NCI-H1105 (cell line): ENCODE measurements at regions not wholly inside any gene's neighbourhood (a gene's known extent, or its start where the extent isn't known, plus 50 kb on each side); places are given as distances from the start of the nearest gene placed in this dataset.

Experiments
- DNase-seq: peaks from one replicate; lab custom pipeline; 2025; lab: John Stamatoyannopoulos, UW

GRCh38 chr4:56286763-56287162 is 100.5 kb downstream of the AASDH start:
- no peak for DNase-seq

DNA sequence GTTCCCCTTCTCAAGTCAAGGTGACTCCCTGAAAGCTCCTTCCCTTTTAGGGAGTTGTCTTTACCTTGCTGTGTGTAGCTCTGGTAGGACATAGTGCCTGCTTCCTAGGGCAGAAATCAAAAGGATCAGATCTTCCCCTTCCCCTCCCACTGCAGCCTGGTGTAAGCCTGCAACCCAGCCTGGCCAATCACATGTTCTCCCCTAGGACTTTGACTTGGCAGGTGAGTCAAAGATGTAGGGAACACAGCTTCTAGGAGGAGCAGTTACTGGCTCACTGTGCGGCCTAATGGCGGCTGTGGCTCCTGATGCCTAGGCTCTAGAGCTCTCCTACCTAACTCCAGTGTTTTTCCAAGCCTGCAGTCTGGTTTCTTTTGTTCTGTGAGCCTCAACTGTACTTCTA is 103.9 kb downstream of the AASDH start:
- no peak for DNase-seq

- DNase-seq = no peak
These were observed 105.3 kb downstream of the AASDH start for GRCh38 chr4:56282004-56282403.

DNA sequence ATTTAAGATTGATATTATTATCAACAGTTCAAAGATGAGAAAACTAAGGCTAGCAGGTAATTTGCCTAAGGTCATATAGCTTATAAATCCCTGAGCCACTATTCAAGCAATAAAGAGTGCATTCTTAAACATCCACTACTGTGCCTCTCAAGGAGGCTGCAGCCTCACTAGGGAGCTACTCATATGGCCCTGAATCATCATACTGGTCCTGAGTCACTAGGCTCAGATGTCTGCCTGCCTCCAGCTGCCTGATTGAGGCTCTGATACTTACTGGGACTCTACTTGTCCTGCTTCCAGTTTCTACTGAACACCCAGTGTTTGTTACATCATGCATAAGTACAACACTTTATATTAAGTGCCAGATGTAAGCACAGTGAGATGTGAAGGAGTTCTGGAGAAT is 110.7 kb downstream of the AASDH start:
- no peak for DNase-seq

- DNase-seq = no peak
These were observed 113.9 kb downstream of the AASDH start for GRCh38 chr4:56273391-56273790.

DNA sequence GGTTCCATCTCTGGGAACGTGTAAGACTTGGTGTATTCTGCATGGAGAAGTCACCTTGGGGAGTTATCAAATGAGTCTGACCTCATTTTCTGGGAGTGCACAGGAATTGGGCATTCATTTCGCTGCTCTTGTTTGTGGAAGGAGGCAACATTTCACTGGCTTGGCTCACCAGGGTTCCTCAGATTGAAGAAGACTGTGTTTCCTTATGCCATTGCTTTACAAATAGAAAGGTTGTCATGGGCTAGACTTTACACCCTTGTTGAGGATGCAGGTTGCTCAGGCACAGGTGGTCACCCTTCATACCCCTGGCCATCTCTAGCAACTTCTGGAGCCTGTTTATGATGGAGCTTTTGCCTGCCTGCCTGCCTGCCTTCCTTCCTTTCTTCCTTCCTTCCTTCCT is 114.4 kb downstream of the AASDH start:
- no peak for DNase-seq

- no peak for DNase-seq
These were observed 115.3 kb downstream of the AASDH start for GRCh38 chr4:56272003-56272402.

- no peak for DNase-seq
These were observed 116.2 kb downstream of the AASDH start for GRCh38 chr4:56271131-56271530.

DNA sequence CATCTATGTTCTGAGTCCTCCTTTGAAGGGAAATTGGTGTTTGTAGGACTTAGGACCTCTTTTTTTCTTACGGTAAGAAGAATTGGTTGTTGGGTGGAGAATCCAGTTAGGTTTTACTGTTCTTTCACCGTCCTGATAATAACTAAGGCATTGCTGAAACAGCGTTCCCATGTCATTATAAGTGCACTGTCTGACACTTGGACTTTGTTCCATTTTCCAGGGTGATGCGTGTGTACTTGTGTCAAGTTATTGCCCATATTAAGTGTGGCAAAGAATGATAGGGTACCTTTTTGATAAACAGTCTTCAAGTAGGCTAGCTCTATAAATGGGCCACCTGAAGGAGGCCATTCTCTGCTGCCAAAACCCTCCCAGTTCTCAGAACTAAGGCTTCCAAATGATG is 119.7 kb downstream of the AASDH start:
- DNase-seq = no peak

DNA sequence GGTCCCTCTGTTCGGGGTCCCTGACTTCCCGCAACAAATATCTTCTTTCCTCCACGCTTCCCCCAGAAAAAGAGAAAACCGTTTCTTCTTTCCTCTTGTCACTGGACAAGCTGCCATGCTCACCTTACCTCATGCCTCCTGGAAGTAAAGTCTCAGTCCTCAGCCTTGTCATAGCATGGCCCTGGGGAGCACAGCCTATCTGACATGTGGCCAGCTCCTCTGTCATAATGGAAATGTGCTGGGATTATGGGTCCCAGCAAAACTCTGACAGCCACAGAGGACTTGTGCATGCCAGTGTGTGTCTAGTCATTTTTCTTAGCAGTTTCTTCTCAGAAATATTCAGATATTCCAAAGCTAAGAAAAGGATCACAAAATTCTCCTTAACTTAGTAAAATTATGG is 122.4 kb downstream of the AASDH start:
- no peak for DNase-seq

GRCh38 chr4:56261027-56261426 is 126.3 kb downstream of the AASDH start:
- no peak for DNase-seq

GRCh38 chr4:56260320-56260719 is 127.0 kb downstream of the AASDH start:
- DNase-seq = no peak

GRCh38 chr4:56259655-56260054 is 127.6 kb downstream of the AASDH start:
- no peak for DNase-seq

- DNase-seq = no peak
These were observed 131.5 kb downstream of the AASDH start for GRCh38 chr4:56255820-56256219.

- DNase-seq = no peak
These were observed 133.5 kb downstream of the AASDH start for GRCh38 chr4:56253666-56254305.

- DNase-seq = no peak
These were observed 134.6 kb downstream of the AASDH start for GRCh38 chr4:56252561-56253152.

DNA sequence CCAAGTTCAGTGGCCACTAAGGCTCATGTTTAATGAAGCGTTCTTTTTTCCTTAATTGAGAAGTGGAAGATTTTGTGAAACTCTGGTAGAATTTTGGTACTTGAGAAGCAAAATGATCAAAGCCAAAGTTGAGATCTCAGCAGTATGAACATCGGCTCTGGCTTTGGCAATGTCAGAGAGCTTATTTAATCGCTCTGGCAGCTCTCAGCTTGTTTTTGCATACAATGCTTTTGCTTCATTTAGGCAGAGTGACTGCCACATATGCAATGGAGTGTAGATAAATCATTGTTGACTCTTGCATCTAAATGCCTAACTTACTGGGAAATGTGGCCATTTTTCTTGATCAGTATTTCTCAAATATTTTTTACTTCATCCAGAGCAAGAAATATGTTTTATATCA is 135.7 kb downstream of the AASDH start:
- DNase-seq = no peak

GRCh38 chr4:56250776-56251175 is 136.5 kb downstream of the AASDH start:
- no peak for DNase-seq

- no peak for DNase-seq
These were observed 139.6 kb downstream of the AASDH start for GRCh38 chr4:56247646-56248045.

GRCh38 chr4:56246233-56246610 is 141.1 kb downstream of the AASDH start:
- no peak for DNase-seq

DNA sequence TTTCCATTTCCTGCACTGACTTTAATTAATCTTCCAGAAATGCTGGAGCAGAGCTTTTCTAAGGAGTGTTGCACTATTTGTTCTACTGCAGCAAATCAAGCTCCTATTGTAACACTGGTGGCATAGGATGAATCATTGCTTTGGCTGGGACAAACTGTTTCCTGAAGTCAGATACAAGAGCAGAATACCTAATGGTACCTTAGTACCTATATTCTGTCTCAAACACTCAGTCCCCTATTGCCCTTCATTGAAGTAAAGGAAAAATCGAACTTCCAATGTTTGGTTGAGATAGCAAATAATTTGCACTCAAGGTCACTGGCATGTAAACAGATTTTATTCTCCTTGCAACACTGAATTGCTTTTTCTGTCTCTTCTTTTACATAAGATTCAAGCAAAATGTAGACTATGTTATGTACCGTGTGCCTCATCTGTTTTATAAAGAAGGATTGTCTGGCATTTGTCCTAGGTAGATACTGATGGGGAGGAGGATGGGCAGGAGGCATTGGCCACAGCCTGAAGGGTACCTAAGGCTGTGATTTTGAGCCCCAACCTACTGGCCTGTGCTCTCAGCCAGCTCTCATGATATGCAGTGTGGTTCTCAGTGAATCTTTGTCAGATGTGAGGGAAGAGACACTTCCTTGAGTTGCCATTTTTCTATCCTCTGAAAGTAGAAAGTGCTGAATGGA is 141.6 kb downstream of the AASDH start:
- no peak for DNase-seq

DNA sequence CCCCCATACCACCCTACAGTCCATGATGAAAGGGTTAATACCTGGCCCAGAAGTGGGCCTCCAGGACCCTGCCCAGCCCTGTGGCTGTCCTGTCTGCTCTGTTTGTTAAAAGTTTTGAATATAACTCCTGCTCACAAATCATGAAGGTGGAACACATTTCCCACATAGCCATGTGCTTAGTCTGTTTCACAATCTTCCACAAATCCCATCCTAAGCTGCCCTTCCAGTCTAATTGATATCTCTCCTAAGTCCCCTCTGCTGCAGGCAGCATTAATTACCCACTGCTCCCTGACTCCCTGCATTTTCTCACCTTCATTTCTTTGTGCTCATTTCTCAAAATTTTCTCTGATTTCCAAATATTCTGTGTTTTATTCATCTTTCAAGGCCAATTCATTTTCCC is 142.6 kb downstream of the AASDH start:
- no peak for DNase-seq

DNA sequence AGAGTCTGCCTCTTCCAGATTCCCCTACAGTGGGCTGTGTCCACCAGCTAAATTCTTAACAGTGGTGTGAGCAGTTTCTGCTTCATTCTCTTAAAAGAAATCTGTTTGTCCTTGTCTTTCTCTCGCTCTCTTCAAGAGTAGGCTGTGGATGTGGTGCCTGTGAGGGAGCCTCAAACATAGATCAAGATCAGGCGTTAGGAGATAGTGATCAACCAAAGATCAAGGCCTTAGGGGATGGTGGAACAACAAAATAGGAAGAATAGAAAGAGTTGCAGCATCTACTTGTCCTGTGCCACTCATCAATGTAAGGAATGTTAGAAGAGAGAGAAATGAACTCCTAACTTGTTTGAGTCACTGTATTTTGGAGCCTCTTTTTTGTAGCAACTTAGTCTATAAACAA is 144.2 kb downstream of the AASDH start:
- DNase-seq = no peak

GRCh38 chr4:56241500-56241899 is 145.8 kb downstream of the AASDH start:
- no peak for DNase-seq
